ENCODE measurements at regions not wholly inside any gene's neighbourhood (a gene's known extent, or its start where the extent isn't known, plus 50 kb on each side); places are given as distances from the start of the nearest gene placed in this dataset.
"Not testable (repeated sequence)": the region's sequence is repeated elsewhere in the genome, so short reads cannot be mapped to it uniquely, and the experiment has no call there.

GRCh38 chr16:26395700-26396099, 671.0 kb upstream of the C16orf82 start:
- DNase-seq, result no peak

- no peak for DNase-seq
These were observed 670.1 kb upstream of the C16orf82 start for GRCh38 chr16:26396511-26397235.

DNA sequence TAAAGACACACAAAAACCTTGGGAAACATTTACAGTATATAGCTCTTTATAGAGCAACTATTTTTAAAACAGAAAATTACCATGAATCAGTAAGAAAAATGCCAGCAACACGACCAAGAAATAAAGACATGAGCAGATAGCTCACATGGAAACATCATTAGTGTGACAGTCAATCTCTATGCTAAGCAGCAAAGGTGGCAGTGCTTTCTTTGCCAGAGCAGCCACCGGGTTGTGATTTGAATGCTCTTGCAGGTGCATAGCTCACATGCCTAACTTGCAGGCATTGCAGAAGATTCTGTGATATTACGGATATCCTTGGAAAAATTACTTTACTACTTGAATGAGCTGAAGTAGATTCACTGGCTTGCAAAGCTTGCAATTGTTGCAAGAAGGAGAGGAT, 652.9 kb upstream of the C16orf82 start:
- DNase-seq, result no peak

DNA sequence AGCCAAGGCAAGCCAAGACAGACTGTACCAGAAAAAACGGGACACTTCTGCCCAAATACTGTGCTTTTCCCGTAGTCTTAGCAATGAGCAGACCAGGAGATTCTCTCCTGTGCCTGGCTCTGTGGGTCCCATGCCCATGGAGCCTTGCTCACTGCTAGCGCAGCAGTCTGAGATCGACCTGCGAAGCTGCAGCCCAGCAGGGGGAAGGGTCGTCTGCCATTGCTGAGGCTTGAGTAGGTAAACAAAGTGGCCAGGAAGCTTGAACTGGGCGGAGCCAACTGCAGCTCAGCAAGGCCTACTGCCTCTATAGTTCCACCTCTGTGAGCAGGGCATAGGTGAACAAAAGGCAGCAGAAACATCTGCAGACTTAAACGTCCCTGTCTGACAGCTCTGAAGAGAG, 647.3 kb upstream of the C16orf82 start:
- not testable (repeated sequence) for DNase-seq

DNA sequence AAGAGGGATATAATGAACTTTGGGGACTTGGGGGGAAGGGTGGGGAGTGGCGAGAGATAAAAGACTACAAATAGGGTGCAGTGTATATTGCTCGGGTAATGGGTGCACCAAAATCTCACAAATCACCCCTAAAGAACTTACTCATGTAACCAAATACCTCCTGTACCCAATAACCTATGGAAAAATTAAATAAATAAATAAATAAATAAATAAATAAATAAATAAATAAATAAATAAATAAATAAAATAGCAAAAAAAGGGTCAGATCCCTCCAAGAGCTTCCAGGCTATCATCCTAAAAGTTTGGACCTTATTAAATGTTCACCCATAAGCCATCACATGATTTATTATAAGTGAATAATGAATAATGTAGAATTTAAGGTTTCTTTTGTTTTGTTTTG, 636.1 kb upstream of the C16orf82 start:
- no peak for DNase-seq

GRCh38 chr16:26433807-26434206, 632.9 kb upstream of the C16orf82 start:
- no peak for DNase-seq

- DNase-seq, result no peak
These were observed 625.5 kb upstream of the C16orf82 start for GRCh38 chr16:26441178-26441577.

DNA sequence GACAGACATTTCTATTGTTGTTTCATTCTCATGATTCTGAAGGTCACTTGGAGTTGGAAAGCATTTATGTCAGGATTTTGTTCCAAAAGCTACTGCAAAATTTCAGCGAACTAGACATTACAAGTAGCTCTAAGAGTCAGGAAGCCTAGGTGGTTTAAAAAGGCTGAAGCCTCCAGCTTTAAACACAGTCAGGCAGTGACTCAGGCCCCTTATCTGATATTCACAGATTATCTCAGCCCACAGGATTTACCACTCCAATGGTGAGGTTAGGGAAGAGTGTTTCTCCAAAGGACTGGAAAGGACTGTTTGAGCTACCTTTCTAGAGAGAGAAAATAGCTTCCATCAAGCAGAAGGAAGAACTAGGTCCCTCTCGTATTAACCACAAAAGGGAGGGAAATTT, 624.4 kb upstream of the C16orf82 start:
- no peak for DNase-seq

GRCh38 chr16:26447570-26447969, 619.2 kb upstream of the C16orf82 start:
- no peak for DNase-seq

DNA sequence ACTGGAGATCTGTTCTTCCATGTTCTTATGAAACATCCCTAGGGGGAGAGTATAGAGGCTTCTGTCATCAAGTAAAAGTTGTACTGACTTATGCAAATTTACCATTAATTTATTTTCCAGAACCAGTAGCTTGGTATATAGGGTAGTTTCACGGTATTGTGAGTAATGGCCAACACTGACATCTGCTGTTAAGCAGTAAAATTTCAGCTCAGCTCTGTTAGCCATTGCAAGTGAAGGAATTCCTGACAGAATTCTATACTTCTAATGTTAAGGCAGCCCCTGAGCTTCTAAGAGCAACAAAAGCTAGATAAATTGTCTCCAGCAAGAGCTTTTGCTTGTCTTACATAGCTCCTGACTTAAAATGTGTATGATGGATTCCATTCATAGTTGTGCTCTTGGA, 613.5 kb upstream of the C16orf82 start:
- no peak for DNase-seq

DNA sequence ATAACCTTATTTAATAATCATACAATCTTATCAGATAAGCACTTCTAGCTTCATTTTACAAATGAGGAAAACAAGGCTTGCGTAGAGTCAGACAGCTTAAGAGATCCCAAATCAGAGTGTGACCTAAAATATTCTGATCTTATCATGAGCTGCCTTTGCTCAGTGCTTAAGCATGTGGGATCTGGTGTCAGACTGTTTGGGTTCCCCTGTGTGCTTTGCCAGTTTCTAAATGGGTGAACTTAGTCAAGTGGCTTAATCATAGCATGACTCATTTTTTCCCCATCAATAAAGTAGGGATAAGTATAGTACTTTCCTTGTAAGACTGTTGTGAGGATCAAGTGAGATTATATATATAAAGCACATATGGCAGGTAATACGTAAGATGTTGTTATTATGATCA, 612.6 kb upstream of the C16orf82 start:
- no peak for DNase-seq

DNA sequence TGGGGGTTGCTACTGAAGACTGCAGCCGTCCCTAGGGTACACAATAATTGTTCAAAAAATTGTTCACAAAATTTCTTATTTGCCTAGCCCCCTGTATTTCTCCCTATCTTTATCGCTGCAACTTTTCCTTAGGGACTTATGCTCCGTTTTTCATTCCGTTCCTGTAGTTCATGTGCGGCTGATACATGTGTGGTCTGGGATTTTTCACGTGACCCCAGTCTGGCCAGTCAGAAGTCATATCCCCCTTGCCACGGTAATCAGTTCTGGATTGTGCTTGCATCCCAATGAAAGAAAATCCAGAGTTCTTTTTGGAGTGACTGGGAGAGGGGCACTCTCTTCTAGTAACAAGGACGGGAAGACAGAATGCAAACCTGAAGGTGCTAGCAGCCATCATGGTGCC, 610.7 kb upstream of the C16orf82 start:
- no peak for DNase-seq

DNA sequence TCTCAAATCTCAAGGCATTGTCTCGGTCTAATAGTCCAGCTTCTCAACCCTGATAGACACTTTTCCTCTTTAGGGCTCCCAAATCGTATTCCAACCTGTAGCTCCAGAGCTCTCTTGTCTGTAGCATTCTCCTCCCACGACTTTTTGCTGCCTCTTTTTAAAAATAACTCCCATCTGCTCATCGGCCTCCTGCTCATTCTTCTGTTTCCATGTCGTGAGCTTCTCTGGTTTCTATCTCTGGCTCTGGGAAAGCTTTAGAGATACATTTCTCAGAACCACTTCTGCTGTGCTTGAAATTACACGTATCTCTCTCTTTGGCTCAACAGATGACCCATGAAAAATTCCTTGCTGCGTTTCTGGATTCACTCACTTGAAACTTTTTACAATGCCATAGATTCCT, 609.6 kb upstream of the C16orf82 start:
- no peak for DNase-seq

DNA sequence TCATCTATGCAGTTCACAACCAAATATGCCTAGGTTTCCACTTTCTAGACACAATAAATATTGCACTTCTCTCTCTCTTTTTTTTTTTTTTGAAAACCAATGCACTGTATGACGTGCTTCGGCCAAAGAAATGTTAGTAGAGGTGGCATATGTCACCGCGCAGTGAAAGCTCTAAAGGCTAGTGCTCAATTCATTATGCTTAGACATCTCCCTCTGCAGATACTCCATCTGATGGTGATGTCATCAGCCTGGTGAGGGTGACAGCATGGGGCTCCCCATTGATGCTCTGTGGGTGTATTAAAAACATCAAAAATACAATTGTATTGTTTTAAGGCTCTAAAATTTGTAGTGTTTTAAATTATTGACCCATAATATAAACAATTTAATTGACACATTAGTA, 608.8 kb upstream of the C16orf82 start:
- DNase-seq, result no peak

GRCh38 chr16:26464576-26465266, 602.0 kb upstream of the C16orf82 start:
- DNase-seq, result no peak

- DNase-seq, result not testable (repeated sequence)
These were observed 592.3 kb upstream of the C16orf82 start for GRCh38 chr16:26474405-26474804.

- DNase-seq, result no peak
These were observed 591.1 kb upstream of the C16orf82 start for GRCh38 chr16:26475596-26475995.

GRCh38 chr16:26491101-26491670, 575.5 kb upstream of the C16orf82 start:
- DNase-seq, result no peak

- no peak for DNase-seq
These were observed 574.8 kb upstream of the C16orf82 start for GRCh38 chr16:26491962-26492361.

DNA sequence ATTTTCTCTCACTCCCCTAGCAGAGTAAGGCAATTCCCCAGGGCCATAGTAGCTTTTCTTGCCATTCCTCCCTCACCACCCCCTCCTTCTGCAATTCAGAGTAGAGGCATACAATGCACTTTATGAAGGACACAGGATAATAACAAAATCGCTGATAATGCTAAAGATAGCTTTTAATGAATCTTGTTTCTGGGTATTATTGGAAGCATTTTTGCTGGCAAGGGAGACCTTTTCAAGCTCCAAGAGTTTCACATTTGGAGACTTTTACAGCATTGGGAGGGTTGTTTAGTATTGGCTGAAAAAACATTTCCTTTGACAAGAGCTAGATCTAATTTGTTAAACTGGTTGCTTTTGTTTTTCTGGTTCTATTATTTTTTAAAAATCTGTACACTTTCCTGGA, 573.0 kb upstream of the C16orf82 start:
- no peak for DNase-seq

- no peak for DNase-seq
These were observed 568.8 kb upstream of the C16orf82 start for GRCh38 chr16:26497896-26498295.

- no peak for DNase-seq
These were observed 566.4 kb upstream of the C16orf82 start for GRCh38 chr16:26500326-26500725.

- no peak for DNase-seq
These were observed 561.2 kb upstream of the C16orf82 start for GRCh38 chr16:26505496-26505895.

DNA sequence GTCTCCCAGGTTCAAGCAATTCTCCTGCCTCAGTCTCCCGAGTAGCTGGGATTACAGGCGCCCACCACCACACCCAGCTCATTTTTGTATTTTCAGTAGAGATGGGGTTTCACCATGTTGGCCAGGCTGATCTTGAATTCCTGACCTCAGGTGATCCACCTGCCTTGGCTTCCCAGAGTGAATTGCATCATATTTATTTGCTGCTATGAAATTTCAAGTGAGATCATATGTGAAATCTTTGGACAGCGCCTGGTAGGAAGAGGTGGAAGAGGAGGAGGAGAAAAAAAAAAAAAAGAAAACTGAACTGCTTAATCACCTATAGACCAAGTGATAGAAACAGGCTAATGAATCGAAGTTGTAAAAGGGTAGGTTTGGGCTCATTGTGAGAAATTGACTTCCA, 557.8 kb upstream of the C16orf82 start:
- DNase-seq, result not testable (repeated sequence)
